Astrocyte (in vitro differentiated cells and primary cell): ENCODE measurements at regions not wholly inside any gene's neighbourhood (a gene's known extent, or its start where the extent isn't known, plus 50 kb on each side); places are given as distances from the start of the nearest gene placed in this dataset.

Experiments
- DNase-seq: peaks from one replicate; pipeline ENCODE4 v3.0.0-alpha.2; 2010; ENCODE audit warnings: low read depth
- FAIRE-seq: peaks from 2 replicates; lab custom pipeline; 2011; peaks lifted over from hg19 to GRCh38; lab: Jason Lieb, UNC
- H2AFZ ChIP-seq: 2 replicates; pipeline ENCODE4 v1.6.0; 2012; ENCODE audit warnings: low read depth, low read length, inconsistent platforms
- H3K27ac ChIP-seq: 2 replicates; pipeline ENCODE4 v1.5.1; 2011; ENCODE audit warnings: low read depth, low read length, inconsistent platforms
- H3K27me3 ChIP-seq: 2 replicates; pipeline ENCODE4 v1.6.0; 2011; ENCODE audit warnings: low read length, inconsistent platforms; ENCODE audit not compliant: insufficient read depth
- H3K36me3 ChIP-seq: 2 replicates; pipeline ENCODE4 v1.5.1; 2011; ENCODE audit warnings: low read length, inconsistent platforms; ENCODE audit not compliant: insufficient read depth
- H3K4me1 ChIP-seq: 2 replicates; pipeline ENCODE4 v1.5.1; 2011; ENCODE audit warnings: low read length, inconsistent platforms; ENCODE audit not compliant: insufficient read depth
- H3K4me2 ChIP-seq: 2 replicates; pipeline ENCODE4 v1.6.0; 2012; ENCODE audit warnings: low read length, inconsistent platforms
- H3K4me3 ChIP-seq: 2 replicates; pipeline ENCODE4 v1.5.1; 2011; ENCODE audit warnings: low read depth, mild to moderate bottlenecking, low read length, inconsistent platforms; ENCODE audit not compliant: insufficient read depth
- H3K79me2 ChIP-seq: 2 replicates; pipeline ENCODE4 v1.6.0; 2012; ENCODE audit warnings: mild to moderate bottlenecking, low read length, inconsistent platforms; ENCODE audit not compliant: insufficient read depth
- H3K9ac ChIP-seq: 2 replicates; pipeline ENCODE4 v1.6.0; 2012; ENCODE audit warnings: mild to moderate bottlenecking, low read length, inconsistent platforms
- H3K9me3 ChIP-seq: 2 replicates; pipeline ENCODE4 v1.5.1; 2012; ENCODE audit warnings: low read depth, mild to moderate bottlenecking, low read length, inconsistent platforms; ENCODE audit not compliant: insufficient read depth
- H4K20me1 ChIP-seq: 2 replicates; pipeline ENCODE4 v1.6.0; 2012; ENCODE audit warnings: low read length, inconsistent platforms; ENCODE audit not compliant: insufficient read depth
- H3K27ac Mint-ChIP-seq: one replicate; pipeline ENCODE4 v1.8.0; 2021; ENCODE audit warnings: mild to moderate bottlenecking, mixed read lengths; ENCODE audit not compliant: unreplicated experiment
- H3K27me3 Mint-ChIP-seq: one replicate; pipeline ENCODE4 v1.8.0; 2021; ENCODE audit warnings: low read depth, mixed read lengths; ENCODE audit not compliant: unreplicated experiment
- H3K36me3 Mint-ChIP-seq: one replicate; pipeline ENCODE4 v1.8.0; 2021; ENCODE audit warnings: low read depth, mixed read lengths; ENCODE audit not compliant: unreplicated experiment
- H3K4me1 Mint-ChIP-seq: one replicate; pipeline ENCODE4 v1.8.0; 2021; ENCODE audit warnings: low read depth, mixed read lengths; ENCODE audit not compliant: unreplicated experiment
- H3K4me3 Mint-ChIP-seq: one replicate; pipeline ENCODE4 v1.8.0; 2021; ENCODE audit warnings: mild to moderate bottlenecking, moderate library complexity, mixed read lengths; ENCODE audit not compliant: unreplicated experiment
- H3K9me3 Mint-ChIP-seq: one replicate; pipeline ENCODE4 v1.8.0; 2021; ENCODE audit warnings: mild to moderate bottlenecking, mixed read lengths; ENCODE audit not compliant: unreplicated experiment
- CTCF ChIP-seq: IDR thresholded peaks from 2 replicates; pipeline ENCODE4 v1.5.1; 2011; ENCODE audit warnings: low read depth, mild to moderate bottlenecking, inconsistent platforms, low read length, moderate library complexity; ENCODE audit not compliant: insufficient read depth
- EZH2 ChIP-seq: IDR thresholded peaks from 2 replicates; pipeline ENCODE4 v1.6.1; 2012; ENCODE audit warnings: mild to moderate bottlenecking, low read length, inconsistent platforms; ENCODE audit not compliant: insufficient read depth

- no peak for DNase-seq
- H3K4me1 Mint-ChIP-seq = no peaks in the 10 kb centered on the region
- no peak overlapping the region for H2AFZ ChIP-seq
- H3K79me2 ChIP-seq = no peaks in the 10 kb centered on the region
- no peaks in the 10 kb centered on the region for H4K20me1 ChIP-seq
- H3K4me2 ChIP-seq = no peak overlapping the region
- H3K4me3 Mint-ChIP-seq = no peak overlapping the region
- no peak overlapping the region for H3K27ac ChIP-seq
- TF ChIP-seq EZH2 (no peak), CTCF (no peak)
- no peaks in the 10 kb centered on the region for H3K36me3 Mint-ChIP-seq
- no peak overlapping the region for H3K4me3 ChIP-seq
- no peak overlapping the region for H3K9ac ChIP-seq
- H3K9me3 Mint-ChIP-seq = no peaks in the 10 kb centered on the region
- H3K27me3 ChIP-seq = no peaks in the 10 kb centered on the region
- H3K4me1 ChIP-seq = no peaks in the 10 kb centered on the region
- no peaks in the 10 kb centered on the region for H3K9me3 ChIP-seq
- no peak for FAIRE-seq
- no peaks in the 10 kb centered on the region for H3K36me3 ChIP-seq
- peaks cover 6% of the 10 kb centered on the region for H3K27me3 Mint-ChIP-seq
- no peak overlapping the region for H3K27ac Mint-ChIP-seq
Observed at GRCh38 chr10:71902351-71902750, 51.3 kb upstream of the PSAP start.
